GM21786 (cell line): ENCODE measurements at regions not wholly inside any gene's neighbourhood (a gene's known extent, or its start where the extent isn't known, plus 50 kb on each side); places are given as distances from the start of the nearest gene placed in this dataset.

Experiments used
- ATAC-seq: cut with Tn5 transposase; IDR thresholded peaks from one replicate; pipeline ENCODE4 v1.9.1; 2021; ENCODE audit not compliant: unreplicated experiment

GRCh38 chr9:75408391-75408790 lies 320.1 kb downstream of the OSTF1 start:
- ATAC-seq, result no peak

GRCh38 chr9:75410405-75410804 lies 322.1 kb downstream of the OSTF1 start:
- ATAC-seq, result no peak

DNA sequence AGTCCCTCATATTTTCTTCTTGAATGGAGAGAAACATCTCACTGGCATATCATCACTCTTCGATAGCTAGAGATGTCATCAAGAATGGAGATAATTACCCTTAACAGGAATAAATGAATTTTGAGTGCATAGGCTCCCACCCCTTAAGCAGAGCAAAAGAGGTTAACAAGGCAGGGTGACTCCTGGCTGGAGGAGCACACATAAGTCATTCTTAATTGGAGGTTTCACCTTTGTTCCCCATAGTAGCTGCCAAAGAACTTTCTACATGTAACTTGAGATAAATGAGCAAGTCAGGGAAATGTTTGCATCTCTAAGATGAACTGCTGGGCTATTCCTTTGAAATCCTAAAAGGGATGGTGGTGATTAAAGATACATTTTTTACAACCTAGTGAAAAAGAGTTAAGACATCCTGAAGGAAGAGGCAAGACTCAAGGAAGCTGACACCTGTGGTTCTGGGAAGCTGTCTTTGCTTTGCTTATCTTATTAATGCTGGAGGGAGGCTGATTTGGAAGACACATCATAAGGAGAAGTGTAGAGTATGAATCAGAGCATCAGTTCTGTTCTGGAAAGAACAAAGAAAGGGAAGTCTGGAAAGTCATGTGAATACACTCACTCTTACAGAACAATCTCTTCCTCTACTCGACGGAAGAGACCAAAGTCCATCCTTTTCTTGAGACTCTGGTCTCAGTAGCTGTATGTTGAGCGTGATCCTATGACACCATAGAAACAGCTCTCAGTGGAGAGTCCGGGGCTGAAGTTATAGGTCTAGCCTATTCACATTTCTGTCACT lies 326.3 kb downstream of the OSTF1 start:
- ATAC-seq, result no peak

GRCh38 chr9:75417471-75417870 lies 329.2 kb downstream of the OSTF1 start:
- ATAC-seq, result no peak

DNA sequence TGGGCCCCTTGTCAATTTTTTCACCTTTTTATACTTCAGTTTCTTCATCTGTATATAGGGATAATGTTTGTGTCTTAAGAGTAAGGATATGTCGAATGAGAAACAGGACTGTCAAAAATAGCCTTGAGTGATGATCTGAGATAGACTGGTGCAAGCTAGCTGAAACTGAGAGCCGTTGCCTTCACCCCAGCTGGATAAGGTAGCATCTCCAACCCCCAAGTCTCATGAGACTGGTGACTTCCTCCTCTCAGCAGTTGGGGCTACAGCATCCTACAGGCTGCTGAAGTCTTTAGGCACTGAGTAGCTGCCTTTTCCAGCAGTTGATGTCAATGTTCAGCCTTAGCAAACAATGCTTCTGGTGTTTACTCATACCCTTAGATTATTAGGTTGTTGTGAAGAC lies 330.2 kb downstream of the OSTF1 start:
- ATAC-seq, result peak; percentile 61

GRCh38 chr9:75422944-75423522 lies 334.7 kb downstream of the OSTF1 start:
- ATAC-seq, result peak; percentile 31

DNA sequence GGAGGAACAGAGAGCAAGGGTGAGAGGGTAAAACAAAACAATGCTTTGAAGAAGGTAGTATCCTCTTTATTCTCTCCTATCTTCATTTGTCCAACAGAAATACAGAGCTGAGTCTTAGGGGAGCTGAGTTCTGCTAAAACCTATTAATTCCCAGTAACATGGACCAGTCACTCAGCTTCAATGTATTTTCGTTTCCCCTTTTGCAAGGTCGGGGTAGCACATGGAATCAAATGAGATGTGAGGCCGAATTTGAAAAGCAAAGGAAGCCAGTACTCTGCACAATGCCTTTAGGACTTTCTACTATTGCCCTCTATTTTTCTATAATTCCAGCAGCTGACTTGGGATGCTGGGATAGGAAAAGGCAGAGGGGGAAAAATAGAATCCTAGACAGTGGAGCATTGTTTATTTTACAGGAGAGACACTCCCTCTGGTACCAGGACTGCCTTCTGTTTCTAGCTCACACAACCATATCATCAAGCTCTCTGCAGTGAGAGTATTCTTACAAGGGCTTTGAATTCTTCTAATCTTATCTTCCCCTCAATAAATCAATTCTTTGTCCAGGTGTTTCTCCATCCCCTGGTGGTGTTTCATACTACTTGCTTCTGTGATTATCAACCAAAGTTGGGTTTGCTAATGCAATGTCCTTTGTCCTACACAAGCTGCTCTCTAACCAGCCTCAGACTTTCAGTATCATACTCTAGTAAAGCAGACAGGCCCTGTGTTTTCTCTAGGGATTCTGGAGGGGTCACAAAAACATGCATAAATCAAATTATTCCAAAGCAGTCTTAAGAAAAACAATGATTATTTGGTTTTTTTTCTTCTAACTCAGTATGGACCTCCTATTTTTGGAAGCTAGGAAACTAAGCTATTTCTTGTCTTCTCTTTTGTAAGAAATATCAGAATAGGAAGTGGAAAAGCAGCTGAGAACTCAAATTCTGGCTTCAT lies 341.5 kb downstream of the OSTF1 start:
- no peak for ATAC-seq

DNA sequence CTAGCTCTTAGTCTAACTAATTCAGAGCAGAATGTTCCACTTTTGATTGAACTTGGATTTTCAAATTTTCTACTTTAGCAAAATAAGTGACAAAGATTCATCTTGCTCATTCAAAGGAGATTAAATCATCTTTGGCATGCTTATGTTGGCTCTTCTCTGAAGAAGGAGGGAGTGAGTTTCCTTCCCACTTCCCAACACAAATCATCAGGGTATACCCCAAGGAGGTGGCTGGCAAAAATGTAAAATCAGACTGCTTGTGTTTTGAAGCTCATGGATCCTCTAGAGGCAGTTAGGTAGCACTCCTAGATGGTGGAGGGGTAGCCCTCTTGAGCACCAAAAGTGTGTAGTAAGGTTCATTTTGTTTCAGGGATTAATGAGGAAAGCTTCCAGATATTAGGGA lies 343.1 kb downstream of the OSTF1 start:
- ATAC-seq, result no peak

DNA sequence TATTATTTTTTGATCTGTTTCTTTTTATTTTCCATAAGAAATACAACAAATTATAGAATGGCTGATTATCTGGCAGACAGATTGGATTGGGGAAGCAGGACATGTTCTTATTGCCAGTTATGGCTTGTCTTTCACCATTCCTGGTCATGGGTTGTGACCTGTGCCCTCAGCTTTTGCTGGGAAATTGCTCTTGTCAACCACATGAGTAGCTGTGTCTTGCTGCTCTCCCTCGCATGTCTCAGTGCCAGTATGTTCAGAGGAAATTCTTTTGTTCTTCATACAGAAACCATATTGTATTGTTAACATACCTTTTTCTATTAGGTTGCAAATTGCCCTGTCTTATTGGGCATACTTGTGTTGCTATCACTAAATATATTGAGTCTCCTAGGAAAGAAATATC lies 344.1 kb downstream of the OSTF1 start:
- no peak for ATAC-seq

DNA sequence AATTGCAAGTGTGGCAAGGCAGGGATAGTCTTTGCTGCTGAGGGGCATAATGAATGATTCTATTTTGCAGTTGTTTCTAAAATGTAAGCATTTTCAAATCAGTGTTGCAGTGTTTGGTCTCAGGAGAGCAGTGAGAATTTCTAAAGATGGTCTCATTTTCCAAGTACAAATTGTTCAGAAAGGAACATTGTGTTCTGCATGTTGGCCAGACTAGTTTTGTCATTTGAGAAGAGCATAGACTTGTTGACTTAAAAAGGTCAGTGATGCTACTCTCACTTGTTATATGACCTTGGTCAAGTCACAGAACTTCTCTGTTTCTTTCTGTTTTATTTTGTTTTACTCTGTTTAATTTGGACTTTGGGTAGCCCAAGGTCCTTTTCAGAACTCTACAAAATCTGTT lies 344.6 kb downstream of the OSTF1 start:
- ATAC-seq, result no peak

GRCh38 chr9:75438716-75439115 lies 350.4 kb downstream of the OSTF1 start:
- peak; percentile 69 for ATAC-seq

DNA sequence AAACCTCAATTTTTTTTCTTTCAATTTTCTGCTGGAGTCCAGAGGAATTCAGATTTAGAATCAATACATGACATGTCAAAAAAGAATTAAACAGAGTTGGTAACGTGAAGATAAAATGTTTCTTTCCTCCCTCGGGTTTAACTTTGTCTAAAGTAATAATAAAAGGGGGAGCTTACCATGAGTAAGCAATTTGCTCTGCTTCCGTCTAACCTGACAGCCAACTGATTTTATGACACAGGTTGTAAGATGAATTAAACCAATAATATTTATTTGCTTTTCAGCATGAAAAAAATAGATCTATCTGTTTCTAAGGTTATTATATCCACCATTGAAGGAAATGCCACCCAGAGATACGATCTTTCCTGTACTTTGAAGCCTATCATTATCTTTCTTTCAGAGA lies 352.6 kb downstream of the OSTF1 start:
- no peak for ATAC-seq

- no peak for ATAC-seq
Measured at GRCh38 chr9:75445144-75445543, 356.8 kb downstream of the OSTF1 start.

- ATAC-seq, result no peak
Measured at GRCh38 chr9:75447281-75447680, 359.0 kb downstream of the OSTF1 start.

DNA sequence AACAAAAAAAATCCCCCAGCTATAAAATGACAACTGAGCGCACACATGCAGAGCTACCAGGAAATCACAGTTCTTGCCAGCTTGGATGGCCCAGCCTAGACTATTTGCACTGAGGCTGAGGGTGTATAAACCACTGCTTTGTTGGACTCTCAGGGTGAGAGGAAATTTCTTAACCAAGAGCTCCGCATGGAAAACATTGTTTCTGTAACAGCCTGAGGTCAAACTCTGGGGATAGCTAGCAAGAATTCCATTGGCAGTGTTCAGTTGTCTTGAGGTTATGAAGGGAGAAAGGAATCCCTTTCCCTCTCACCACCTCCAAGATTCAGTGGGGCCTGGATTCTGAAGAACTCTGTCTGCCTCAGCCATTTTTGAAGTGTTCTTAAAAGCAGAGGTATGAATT lies 360.0 kb downstream of the OSTF1 start:
- no peak for ATAC-seq

GRCh38 chr9:75448955-75449354 lies 360.6 kb downstream of the OSTF1 start:
- ATAC-seq, result no peak

GRCh38 chr9:75451045-75451444 lies 362.7 kb downstream of the OSTF1 start:
- ATAC-seq, result no peak

- no peak for ATAC-seq
Measured at GRCh38 chr9:75451505-75451904, 363.2 kb downstream of the OSTF1 start.

- no peak for ATAC-seq
Measured at GRCh38 chr9:75452512-75452911, 364.2 kb downstream of the OSTF1 start.

GRCh38 chr9:75454043-75454442 lies 365.7 kb downstream of the OSTF1 start:
- no peak for ATAC-seq

GRCh38 chr9:75454891-75455290 lies 366.6 kb downstream of the OSTF1 start:
- no peak for ATAC-seq

DNA sequence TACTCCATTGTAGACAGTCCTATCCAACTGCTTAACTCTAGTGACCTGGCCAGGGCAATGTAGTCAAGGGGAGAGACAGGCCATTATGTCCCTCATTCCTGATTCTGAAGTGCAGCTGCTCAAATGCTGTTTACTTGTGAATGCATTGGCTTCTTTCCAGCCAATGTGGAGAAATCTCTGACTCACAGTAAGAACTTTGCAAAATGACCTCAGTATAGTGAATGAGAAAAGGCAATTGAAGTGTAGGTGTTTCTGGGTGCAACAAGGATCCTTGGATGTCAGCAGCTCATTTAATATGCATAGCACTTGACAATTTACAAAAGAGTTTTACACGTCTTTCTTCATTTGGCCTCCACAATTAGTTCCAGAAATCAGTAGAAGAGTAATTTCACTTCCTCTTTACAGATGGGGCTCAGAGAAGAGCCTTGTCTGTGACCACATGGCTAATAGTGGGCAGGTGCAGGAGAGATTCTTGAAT lies 367.2 kb downstream of the OSTF1 start:
- peak; percentile 96 for ATAC-seq
